NOMO-1 (cell line): ENCODE measurements at regions not wholly inside any gene's neighbourhood (a gene's known extent, or its start where the extent isn't known, plus 50 kb on each side); places are given as distances from the start of the nearest gene placed in this dataset.

ENCODE experiments used
- DNase-seq, 2 experiments: peaks; one replicate each; lab custom pipeline; 2025; ENCODE audit not compliant: unreplicated experiment in 2 of 2; lab: John Stamatoyannopoulos, UW

DNA sequence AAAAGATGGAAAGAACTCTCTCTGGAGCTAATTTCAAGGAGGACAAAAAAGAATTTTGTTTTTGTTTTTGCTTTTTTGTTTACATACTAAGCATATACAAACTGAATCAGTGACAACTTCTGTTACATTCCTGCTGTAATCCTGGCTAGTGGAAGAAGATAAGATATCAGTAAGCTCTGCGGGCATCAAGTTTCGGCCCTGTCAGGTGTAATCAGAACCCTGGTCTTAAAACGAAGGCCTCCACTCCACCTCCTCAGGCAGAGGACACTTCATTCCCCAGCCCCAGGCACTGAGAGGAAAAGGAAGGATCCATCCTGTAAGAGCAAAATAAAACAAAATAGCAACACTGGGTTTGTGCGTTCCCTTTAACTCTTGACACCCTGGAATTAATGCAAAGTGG is 88.9 kb upstream of the ARHGAP29 start:
- no peak for DNase-seq

DNA sequence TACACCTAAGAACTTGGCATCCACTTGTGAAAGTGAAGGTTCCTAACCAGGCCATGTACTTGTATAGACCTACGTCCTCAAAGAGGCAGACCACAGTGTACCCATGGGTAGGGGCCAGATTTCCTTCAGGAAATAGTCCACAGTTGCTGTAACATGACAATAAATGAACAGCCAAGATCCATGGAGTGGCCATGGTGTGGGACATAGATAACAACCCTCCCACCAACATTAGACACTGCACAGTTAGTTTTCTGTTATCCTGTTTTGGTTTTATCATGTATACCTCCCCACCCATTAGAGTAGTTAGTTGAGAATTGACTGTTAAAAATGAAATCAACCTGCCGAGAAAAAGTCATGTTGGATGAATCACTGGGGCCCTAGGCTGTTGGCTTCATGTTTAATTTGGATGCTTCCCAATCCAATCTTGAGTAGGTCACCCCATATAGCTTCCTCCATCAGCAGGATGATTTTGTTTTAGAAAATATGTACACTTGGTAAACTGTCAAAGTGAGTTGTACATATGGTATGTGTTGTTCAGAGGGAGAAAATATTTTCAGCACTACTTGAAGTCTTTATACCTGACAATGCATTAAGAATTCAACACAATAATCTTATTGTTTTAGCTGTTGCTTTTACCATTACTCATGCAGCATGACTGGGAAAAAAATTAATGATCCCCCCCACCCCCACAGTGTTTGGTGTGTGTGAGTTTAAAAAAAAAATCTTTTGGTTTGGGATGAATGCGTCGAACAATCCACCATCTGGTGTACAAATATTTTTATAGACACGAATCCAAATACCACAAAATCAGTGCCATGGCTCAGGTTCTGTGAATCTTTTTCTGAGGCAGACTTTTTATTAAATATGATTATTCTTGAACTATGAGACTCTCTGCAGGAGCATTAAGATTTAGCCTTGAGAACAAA is 88.3 kb upstream of the ARHGAP29 start:
- DNase-seq, result no peak

DNA sequence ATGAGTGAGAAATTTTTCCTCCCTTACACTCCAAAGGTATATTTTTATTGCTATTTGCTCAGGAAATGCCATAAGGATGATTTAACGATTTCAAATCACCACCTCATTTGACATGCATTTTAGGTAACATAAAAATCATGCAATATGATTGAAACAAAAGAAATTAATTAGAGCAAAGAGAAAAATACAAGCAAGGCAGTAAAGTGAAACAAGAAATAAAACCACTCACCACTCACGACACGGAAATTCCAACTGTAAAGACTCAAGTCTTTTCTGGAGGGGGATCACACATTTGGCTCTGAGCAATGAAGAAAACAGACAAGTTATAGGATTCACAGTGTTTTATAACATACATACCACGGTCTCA is 86.8 kb upstream of the ARHGAP29 start:
- no peak for DNase-seq

DNA sequence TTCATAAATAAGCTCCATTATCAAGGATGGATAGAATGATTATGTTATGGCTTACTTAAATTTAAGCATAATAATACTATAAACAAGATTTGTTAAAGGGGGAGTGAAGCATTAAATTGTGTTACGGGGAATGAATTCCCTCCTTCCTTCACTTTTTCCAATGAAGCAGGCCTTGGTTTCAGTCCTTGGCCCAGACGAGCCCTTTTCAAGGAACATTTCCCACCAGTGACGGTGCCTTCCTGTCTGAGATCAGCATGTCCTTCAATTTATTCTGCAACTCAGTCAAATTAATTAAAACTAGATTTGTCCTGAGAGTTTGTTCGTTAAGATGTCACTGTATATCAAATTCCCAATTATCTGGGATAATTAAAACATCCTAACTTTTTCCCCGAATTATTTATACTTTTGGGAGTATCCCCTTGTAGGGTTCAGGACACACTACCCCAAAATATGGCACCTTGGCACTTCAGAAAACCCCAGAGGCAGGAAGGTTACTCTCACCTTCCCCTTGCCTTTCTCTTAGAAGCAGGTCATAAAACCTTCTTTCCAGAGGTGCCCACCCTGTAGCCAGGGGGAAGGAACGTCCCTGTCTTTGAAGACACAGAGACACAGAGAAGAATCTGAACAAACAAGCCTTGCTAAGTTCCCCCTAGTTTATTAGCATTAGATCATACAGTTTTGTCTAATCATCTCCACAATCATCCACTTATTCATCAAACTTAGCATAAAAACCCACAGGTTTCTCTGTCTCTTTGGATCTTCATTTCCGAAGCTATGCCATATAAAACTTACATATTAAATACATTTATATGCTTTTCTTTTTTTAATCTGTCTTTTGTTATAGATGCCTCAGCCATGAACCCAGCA is 86.2 kb upstream of the ARHGAP29 start:
- no peak for DNase-seq

DNA sequence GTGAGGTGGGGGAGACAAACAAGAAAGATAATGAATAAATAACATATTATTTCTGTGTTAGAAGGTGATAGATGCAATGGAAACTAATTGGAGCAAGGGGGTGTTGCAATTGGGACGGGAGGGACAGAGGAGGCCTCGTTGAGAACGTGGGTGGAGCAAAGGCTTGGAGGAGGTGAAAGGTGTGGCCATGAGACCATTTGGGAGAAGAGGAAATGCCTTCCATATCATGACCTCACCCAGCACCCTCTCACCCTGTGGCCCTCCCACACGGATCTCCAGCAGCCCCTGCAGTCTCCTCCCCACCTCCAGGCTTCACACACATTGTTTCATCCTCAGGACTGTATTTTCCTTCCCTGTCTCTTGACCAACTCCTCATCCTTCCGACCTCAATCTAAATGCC is 85.3 kb upstream of the ARHGAP29 start:
- DNase-seq, result no peak

DNA sequence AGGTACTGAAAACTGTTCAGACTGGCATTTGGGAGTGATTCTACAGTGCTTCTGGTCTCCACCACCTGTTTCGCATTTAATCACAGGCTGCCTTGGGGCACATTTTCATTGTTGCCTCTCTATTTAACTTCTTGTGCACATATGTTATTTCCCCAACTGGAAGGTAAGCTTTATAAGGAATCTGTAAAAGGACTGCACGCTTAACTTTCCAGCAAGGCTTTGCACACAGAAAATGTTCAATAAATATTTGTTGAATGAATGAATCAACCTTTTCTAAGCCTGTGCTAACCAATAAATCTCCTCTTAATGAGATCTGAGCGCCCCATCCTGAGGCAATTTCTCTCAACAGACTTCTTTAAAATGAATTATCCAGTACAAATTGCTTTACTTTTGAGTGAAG is 84.3 kb upstream of the ARHGAP29 start:
- DNase-seq, result no peak

- DNase-seq, result no peak
These were observed 82.1 kb upstream of the ARHGAP29 start for GRCh38 chr1:94319319-94320102.

DNA sequence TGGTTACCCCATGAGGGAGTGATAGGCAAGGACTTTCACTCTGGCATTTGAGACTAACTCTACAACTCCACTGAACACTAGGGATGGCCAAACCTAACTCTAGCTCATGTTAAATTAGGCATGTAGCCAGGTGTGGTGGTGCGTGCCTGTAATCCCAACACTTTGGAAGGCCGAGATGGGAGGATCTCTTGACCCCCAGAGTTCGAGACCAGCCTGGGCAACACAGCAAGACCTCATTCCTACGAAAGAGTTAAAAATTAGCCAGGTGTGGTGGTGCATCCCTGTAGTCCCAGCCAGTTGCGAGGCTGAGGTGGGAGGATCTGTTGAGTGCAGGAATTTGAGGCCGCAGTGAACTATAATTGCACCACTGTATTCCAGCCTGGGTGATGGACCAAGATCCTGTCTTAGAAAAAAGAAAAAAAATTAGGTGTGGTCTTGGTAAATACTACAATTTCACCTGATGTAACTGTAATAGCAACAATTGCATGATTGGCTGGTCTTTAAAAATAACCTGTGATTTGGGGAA is 81.2 kb upstream of the ARHGAP29 start:
- no peak for DNase-seq

- DNase-seq, result no peak
These were observed 80.4 kb upstream of the ARHGAP29 start for GRCh38 chr1:94317790-94318188.

DNA sequence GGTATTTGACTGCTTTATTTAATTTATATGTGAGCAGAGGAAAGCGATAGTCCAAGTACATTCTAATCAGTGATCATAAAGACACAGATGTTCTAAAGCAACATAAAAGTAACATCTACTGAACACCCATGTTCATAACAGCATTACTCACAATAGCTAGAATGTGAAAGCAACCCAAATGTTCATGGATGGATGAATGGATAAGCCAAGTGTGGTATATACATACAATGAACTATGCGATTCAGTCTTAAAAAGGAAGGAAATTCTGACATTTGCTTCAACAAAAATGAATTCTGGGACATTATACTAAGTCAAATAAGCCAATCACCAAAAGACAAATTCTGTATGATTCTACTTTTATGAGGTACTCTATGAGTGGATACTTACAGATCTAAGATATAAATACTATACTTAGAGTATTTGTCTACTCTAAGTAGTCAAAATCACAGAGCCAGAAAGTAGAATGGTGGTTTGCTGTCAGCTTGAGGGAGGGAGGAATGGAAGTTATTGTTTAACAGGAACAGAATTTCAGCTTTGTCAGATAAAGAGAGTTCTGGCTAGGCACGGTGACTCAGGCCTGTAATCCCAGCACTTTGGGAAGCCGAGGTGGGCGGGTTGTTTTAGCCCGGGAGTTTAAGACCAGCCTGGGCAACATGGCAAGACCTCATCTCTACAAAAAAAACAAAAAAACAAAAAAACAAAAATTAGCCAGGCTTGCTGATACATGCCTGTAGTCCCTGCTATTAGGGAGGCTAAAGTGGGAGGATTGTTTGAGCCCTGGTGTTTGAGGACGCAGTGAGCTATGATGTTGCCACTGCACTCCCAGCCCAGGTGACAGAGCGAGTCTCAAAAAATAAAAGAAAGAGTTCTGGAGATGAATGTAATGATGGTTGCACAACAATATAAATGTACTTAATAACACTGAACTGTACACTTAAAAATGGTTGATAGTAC is 79.7 kb upstream of the ARHGAP29 start:
- DNase-seq, result no peak

GRCh38 chr1:94316183-94316582 is 78.8 kb upstream of the ARHGAP29 start:
- no peak for DNase-seq

DNA sequence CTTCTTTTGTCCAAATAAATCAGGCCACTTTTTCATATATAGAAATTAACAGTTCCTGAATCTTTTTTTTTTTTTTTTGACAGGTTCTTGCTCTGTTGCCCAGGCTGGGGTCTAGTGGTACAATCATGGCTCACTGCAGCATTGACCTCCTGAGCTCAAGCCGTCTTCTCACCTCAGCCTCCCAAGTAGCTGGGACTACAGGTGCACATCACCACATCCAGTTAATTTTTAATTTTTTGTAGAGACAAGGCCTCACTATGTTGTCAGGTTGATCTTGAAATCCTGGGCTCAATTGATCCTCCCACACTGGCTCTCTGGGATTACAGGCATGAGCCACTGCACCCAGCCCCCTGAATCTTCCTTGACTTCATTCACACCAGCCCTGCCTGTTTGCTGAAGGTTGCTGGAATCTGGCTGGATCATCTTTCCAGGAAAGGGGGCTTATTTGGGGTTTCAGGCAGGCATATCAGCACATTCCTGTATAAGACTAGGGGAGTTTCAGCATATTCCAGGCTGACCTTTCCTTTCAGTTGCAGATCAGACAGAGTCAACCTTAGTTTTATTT is 78.2 kb upstream of the ARHGAP29 start:
- no peak for DNase-seq

- DNase-seq, result no peak
These were observed 77.0 kb upstream of the ARHGAP29 start for GRCh38 chr1:94314222-94314858.

GRCh38 chr1:94310570-94311270 is 73.3 kb upstream of the ARHGAP29 start:
- no peak for DNase-seq

DNA sequence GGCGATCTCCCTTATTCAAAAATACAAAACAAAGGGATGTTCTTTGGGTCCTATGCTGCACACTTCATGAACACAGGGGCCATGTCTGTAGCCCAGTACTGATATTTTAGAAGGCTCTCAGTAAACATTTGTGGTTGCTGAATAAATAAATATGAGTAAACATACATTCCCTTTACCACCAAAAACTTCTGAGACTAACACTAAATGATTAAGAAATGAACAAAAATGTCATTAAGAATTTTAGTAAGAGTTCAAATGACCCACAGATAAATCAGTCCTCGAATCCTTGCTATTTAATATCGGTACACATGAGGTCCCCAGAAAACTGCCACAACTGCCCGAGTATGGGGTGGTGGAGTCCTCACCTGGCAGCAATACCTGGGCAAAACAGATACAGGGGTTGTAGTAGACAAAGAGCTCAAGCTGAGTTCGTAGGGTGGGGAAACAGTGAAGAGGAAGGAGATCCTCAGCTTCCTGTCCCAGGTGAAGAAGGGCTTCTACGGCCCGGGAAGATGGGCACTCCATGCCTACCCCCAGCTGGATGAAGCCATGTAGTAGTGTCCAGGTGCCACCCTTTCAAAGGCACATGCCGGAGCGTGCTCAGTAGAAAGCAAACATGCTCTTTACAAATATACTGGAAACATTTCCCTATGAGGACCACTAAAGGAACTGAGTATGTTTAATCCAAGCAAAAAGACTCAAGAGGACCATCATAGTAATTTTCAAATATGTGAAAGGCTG is 72.6 kb upstream of the ARHGAP29 start:
- no peak for DNase-seq

- no peak for DNase-seq
These were observed 71.8 kb upstream of the ARHGAP29 start for GRCh38 chr1:94309216-94309615.

GRCh38 chr1:94306521-94306920 is 69.1 kb upstream of the ARHGAP29 start:
- DNase-seq, result no peak

GRCh38 chr1:94305704-94306103 is 68.3 kb upstream of the ARHGAP29 start:
- no peak for DNase-seq
